SK-MEL-5 (cell line): ENCODE measurements at regions not wholly inside any gene's neighbourhood (a gene's known extent, or its start where the extent isn't known, plus 50 kb on each side); places are given as distances from the start of the nearest gene placed in this dataset.

Experiments used
- DNase-seq: peaks from one replicate; pipeline ENCODE4 v3.0.0-alpha.2; 2016; ENCODE audit warnings: low read depth, low spot score
- in situ Hi-C: cut with HindIII; loops from 2 replicates; pipeline ENCODE4 v1.10.0; 2016; ENCODE audit warnings: low sequenced_read_pairs, high pct_unique_total_duplicates, low pct_unique_long_range_greater_than_20kb

DNA sequence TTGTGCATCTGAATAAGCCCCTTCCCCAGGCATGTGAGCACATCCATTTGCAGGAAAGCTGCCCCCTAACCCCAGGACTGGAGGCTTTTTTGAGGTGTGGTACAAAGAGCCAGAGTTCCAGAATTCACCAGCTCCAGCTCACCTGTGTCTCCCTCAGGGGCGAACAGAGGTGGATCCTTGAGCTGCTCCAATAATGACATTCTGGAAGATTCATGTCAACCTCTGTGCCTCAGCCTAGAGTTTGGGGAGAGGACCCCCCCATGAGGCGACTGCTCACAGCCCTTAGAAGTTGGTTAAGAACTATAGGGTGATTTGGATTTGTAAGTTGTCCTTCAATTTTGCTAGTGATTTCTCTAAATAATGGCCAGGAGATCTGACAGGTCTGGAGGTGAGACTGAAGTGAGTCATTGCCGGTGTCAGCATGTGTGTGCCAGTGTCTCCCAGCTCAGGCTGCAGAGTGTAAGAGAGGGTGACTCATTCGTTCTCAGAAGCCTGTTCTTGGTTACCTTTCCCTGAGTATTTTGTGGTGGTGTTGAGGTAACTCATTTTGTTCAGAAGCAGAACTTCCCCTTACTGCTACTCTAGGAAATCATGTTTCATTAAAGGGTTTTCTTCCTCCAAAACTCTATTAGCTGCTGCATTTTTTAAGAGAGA, 136.9 kb upstream of the TOPAZ1 start:
- in situ Hi-C loops: no loop called here
- DNase-seq: no peak

- DNase-seq: no peak
- in situ Hi-C loops: no loop called here
These were observed 136.1 kb upstream of the TOPAZ1 start for GRCh38 chr3:44105571-44105970.

DNA sequence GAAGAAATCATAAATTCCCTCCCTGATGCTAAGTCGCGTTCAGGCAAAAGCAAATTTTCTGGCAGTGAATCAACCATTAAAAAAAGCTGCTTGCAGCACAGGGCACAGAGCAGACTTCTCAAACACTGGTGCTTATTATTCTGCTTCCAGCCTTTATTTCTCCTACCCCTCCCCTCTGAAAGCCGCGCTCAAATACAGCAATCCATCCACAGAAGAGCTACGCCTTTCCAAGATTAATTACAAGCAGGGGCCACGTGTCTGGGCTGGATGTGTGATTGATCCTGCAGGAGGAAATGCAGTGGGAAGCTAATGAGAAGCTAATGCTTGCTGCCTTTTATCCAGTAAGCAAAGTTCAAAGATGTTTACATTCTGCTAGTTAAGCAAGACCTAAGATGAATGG, 134.9 kb upstream of the TOPAZ1 start:
- DNase-seq: no peak
- in situ Hi-C loops: no loop called here

DNA sequence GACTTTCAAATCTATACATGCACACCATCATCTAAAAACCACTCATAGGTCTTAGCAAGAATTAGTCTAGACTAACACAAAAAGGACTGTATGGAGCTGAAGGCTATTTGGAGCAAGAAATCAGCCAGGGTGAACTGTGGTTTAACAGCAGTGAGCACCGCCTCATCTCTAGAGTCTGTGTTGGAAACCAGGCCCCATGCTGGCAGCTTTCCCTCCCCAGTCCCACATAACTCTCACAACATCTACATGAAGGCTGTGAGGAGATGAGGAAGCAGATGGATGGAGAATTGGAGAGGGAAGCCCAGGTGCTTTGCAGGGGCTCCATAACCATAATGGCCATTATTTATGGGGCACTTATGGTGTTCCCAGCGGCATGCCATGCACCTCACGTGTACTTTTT, 133.2 kb upstream of the TOPAZ1 start:
- DNase-seq: no peak
- in situ Hi-C loops: no loop called here

GRCh38 chr3:44109771-44110361, 131.8 kb upstream of the TOPAZ1 start:
- no peak for DNase-seq
- in situ Hi-C loops: no loop called here

DNA sequence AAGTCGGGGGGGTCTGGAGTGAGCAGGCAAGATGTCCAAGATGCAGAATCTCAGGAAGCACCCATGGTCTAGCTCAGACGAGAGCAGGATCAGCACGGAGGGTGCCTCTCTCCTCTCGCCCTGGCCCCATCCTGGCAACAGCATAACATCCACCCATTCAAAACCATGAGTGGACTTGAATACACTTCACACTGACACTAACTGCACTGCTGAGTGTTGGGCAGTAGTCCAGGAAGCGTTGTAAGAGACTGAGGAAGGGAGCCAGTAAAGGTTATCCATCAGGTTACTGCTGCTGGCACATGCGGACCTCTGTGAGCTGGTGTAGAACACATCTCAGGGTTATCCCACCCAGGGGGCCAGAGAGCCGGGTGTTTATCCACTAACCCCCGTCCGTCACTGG, 131.0 kb upstream of the TOPAZ1 start:
- DNase-seq: no peak
- in situ Hi-C loops: no loop called here

DNA sequence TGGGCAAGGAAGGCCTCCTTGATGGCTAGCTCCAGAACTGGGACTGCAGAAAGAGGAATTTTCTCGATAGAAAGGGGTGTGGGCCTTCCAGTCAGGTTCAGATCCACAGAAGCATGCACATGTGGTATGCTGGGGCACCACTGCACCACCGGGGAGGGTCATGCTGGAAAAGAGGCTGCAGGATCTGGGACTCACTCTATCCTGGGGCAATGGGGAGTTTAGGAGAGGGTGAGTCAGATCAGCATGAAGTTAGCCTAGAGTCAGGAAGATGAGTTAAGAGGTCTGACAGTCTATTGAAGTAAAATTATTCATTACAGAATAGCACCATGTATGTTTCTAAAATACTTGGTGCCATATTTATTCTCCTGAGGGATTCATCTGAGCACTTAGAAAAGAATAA, 130.2 kb upstream of the TOPAZ1 start:
- no peak for DNase-seq
- in situ Hi-C loops: no loop called here

DNA sequence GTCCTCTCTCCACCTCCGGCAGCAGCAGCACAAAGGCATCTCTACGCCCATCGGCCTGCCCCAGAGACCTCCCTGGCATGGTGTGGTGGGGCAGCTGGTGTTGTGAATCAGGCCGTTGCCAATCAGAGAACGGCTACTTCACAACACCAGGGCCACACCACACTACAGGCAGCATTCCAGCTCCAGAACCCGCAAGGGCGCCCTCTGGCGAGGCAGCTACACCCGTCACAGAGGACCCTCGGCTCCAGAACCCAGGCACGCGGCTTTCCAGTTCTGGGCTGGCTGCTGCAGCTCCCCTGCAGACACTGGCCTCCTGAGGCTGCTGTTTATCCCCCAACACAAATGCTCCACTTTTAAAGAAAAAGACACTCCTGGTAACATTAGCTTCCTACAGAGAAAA, 127.5 kb upstream of the TOPAZ1 start:
- in situ Hi-C loops: no loop called here
- DNase-seq: peak; percentile 71

DNA sequence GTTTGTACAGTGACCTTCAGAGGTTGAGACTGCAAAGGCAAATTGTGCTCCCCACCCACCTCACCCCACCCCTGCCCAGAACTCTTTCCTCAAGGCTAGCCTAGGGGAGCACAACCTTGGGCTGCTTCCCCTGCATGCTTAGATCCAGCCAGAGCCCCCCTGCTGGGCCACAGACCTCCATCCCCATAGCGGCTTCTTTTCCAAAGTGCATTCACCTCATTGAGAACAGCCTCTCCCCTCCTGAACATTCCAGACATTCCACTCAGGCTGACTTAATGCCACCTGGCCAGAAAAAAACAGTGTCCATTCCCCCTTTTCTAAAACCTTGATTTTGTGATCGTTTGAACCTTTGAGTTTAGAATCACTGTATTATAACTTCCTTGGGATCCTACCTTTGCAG, 124.4 kb upstream of the TOPAZ1 start:
- DNase-seq: no peak
- in situ Hi-C loops: no loop called here

GRCh38 chr3:44117736-44118135, 124.0 kb upstream of the TOPAZ1 start:
- in situ Hi-C loops: no loop called here
- DNase-seq: no peak

DNA sequence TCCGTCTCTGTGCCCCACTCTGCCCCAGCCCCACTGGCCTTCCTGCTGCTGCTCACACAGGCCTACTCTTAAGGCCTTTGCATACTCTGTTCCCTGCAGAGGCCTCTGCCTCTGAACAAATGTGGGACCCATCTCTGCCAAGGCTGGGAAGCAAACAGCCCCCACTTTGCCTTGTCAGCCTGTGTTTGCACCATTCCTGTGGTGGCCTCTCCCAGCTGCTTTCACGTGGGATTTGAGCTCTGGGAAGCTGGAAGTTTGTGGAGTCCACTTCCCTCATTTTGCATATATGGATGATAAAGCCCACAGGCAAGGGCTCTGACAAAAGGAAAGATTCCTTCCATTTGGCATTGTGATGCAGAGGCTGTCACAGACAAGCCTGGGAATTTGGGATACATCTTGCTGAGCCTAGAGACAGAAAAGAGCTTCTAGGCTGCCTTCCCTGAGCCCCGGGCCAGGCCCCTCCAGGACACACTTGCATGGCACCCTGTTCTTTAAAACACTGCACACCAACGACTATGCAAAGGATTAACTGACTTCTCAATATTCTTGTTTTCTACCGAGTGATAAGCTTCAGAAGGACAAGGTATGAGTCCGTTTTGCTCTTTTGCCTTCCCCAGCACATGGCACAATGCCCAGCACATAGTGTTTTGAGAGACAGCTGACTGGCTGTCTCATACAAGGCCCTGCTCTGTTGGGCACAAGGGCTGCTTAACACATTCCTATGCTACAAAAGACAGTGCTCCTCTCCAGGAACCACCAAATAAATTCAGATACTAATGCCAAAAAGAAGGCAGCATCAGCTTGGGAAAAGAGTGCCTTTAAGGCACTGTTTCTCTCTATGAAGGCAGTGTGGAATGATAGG, 120.7 kb upstream of the TOPAZ1 start:
- DNase-seq: peak; percentile 41
- in situ Hi-C loops: no loop called here

DNA sequence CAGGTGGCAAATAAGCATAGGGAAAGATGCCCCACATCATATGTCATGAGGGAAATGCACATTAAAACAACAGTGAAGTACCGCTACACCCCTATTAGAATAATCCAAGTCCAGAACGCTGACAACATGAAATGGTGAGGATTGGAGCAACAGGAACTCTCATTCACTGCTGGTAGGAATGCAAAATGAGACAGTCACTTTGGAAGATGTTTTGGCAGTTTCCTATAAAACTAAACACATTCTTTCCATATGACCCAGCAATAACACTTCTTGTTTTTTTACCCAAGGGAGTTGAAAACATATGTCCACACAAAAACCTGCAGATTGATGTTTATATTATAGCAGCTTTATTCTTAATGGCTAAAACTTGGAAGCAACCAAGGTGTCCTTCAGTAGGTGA, 116.4 kb upstream of the TOPAZ1 start:
- no peak for DNase-seq
- in situ Hi-C loops: no loop called here

DNA sequence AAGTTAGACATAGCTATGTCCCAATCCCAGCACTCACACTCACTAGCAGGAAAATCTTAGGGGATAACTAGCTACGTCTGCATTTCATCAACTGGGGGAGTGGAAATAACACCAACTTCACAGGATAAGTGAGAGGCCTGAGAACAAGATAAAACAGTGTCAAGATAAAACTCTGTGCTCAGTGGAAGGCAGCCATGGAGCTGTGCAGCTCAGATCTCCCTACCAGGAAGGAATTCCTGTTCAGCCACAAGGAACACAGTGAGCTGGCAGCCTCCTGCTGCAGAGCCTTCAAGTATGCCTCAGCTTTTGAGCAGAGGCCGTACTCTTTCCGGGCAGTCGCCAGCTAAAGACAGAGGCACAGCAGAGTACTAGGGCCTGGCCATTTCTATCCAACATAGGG, 115.8 kb upstream of the TOPAZ1 start:
- in situ Hi-C loops: no loop called here
- DNase-seq: no peak

- DNase-seq: no peak
- in situ Hi-C loops: no loop called here
These were observed 113.5 kb upstream of the TOPAZ1 start for GRCh38 chr3:44128057-44128775.

DNA sequence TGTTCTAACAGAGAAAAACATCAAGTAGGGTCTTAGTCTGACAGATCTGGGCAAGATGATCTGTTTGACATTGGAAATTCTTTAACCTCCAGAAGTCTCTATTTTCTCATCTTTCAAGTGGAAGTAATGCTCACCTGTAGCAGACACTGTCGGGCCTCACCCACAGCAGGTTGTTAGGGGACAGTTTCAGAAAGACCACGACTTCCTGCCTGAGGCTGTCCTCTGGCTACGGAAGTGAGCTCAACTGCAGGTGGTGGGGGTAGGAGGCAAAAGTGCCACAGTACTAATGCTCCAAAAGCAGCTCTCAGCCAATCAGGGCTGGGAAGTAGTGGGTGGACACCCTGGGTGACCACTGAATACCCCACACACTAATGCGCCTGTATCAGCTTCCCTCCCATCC, 111.4 kb upstream of the TOPAZ1 start:
- DNase-seq: no peak
- in situ Hi-C loops: no loop called here

- DNase-seq: no peak
- in situ Hi-C loops: no loop called here
These were observed 109.6 kb upstream of the TOPAZ1 start for GRCh38 chr3:44132061-44132460.

GRCh38 chr3:44132593-44132992, 109.1 kb upstream of the TOPAZ1 start:
- no peak for DNase-seq
- in situ Hi-C loops: no loop called here

- DNase-seq: no peak
- in situ Hi-C loops: no loop called here
These were observed 105.3 kb upstream of the TOPAZ1 start for GRCh38 chr3:44136421-44136820.
